HepG2 (cell line): ENCODE measurements at regions not wholly inside any gene's neighbourhood (a gene's known extent, or its start where the extent isn't known, plus 50 kb on each side); places are given as distances from the start of the nearest gene placed in this dataset.

Experiments used
- ATAC-seq: fragments of 200-7000 bp; cut with Tn5 transposase; 3 replicates; pipeline ENCODE4 v1.9.1; 2020; ENCODE audit warnings: mild to moderate bottlenecking, moderate library complexity
- BruUV-seq: library from RNA; stranded (reverse); fragments of 400-500 nt; replicated peaks from 2 replicates; lab custom pipeline; 2021; lab: Mats Ljungman, UMichigan
- CTCF ChIA-PET: fragments of 300-600 bp; formaldehyde crosslinking; extraction: SDS; loops from one replicate; lab custom pipeline; 2021; ENCODE audit warnings: low total read pairs, inconsistent platforms, low intra/inter-chr PET ratio; lab: Yijun Ruan, JAX
- POLR2A ChIA-PET: fragments of 350-600 bp; sonication (Branson Sonifier 250); formaldehyde crosslinking; loops from one replicate; lab custom pipeline; 2020; ENCODE audit warnings: antibody characterized with exemption, inconsistent platforms; lab: Yijun Ruan, JAX
- DNase-seq: peaks from one replicate; pipeline ENCODE4 v3.0.0-alpha.2; 2015; ENCODE audit warnings: low spot score
- FAIRE-seq: peaks from 3 replicates; lab custom pipeline; 2011; peaks lifted over from hg19 to GRCh38; lab: Jason Lieb, UNC
- H2AFZ ChIP-seq: one replicate; pipeline ENCODE4 v1.6.1; 2011; ENCODE audit warnings: low read length, inconsistent platforms
- H3K27ac ChIP-seq: fragments of 300-600 bp; 3 replicates; pipeline ENCODE4 v1.8.0; 2011; ENCODE audit warnings: mixed run types, mild to moderate bottlenecking, mixed read lengths, low read length, inconsistent platforms; ENCODE audit not compliant: insufficient read depth; ENCODE audit errors: extremely low read length
- H3K27me3 ChIP-seq, 2 experiments: fragments of 200-600 bp in 1 of 2; 2 replicates in 1 of 2; 3 replicates in 1 of 2; pipeline versions ENCODE4 v1.6.0 to v1.8.0; 2011; ENCODE audit warnings: low read length in 2 of 2, mild to moderate bottlenecking in 2 of 2, moderate library complexity in 2 of 2, inconsistent platforms in 1 of 2; ENCODE audit not compliant: insufficient read depth in 2 of 2, control insufficient read depth in 1 of 2
- H3K36me3 ChIP-seq, 2 experiments: fragments of 200-600 bp in 1 of 2; replicated peaks in 1 of 2; 2 replicates in 1 of 2; 3 replicates in 1 of 2; pipeline versions ENCODE4 v1.5.1 to v1.8.0; 2011; ENCODE audit warnings: low read length in 2 of 2, inconsistent platforms in 1 of 2; ENCODE audit not compliant: insufficient read depth in 2 of 2, control insufficient read depth in 1 of 2
- H3K4me1 ChIP-seq: 2 replicates; pipeline ENCODE4 v1.5.1; 2012; ENCODE audit warnings: low read length, inconsistent platforms; ENCODE audit not compliant: insufficient read depth
- H3K4me2 ChIP-seq: 2 replicates; pipeline ENCODE4 v1.6.0; 2011; ENCODE audit warnings: low read depth, low read length, inconsistent platforms
- H3K4me3 ChIP-seq, 3 experiments: fragments of 200-600 bp in 1 of 3; sonication (generic), shearing (Covaris generic) in 1 of 3; replicated peaks in 1 of 3; 2 replicates each; pipeline ENCODE4 v1.5.1; 2011 to 2016; ENCODE audit warnings: low read length in 3 of 3, inconsistent platforms in 2 of 3, low read depth in 2 of 3, mild to moderate bottlenecking in 2 of 3, control low read depth in 1 of 3, mixed read lengths in 1 of 3; ENCODE audit not compliant: insufficient read depth in 1 of 3
- H3K79me2 ChIP-seq: one replicate; pipeline ENCODE4 v1.6.1; 2011; ENCODE audit warnings: low read length, inconsistent platforms; ENCODE audit not compliant: insufficient read depth
- H3K9ac ChIP-seq: 2 replicates; pipeline ENCODE4 v1.6.0; 2011; ENCODE audit warnings: mild to moderate bottlenecking, low read depth, low read length, inconsistent platforms; ENCODE audit not compliant: insufficient read depth
- H3K9me3 ChIP-seq: 2 replicates; pipeline ENCODE4 v1.5.1; 2012; ENCODE audit warnings: mild to moderate bottlenecking, low read length
- H4K20me1 ChIP-seq: 2 replicates; pipeline ENCODE4 v1.6.0; 2011; ENCODE audit warnings: inconsistent platforms, mild to moderate bottlenecking, low read length, moderate library complexity; ENCODE audit not compliant: insufficient read depth
- CENPT ChIP-seq: sonication (generic); formaldehyde crosslinking; IDR thresholded peaks from 2 replicates; pipeline ENCODE4 v1.8.0; 2022; ENCODE audit warnings: low read depth, mild to moderate bottlenecking, moderate library complexity, missing genetic modification reagents
- FIP1L1 ChIP-seq: fragments of 200-400 bp; formaldehyde crosslinking; IDR thresholded peaks from 2 replicates; pipeline ENCODE4 v1.6.1; 2018; ENCODE audit warnings: low read depth, mild to moderate bottlenecking, low read length, moderate library complexity, borderline replicate concordance; ENCODE audit not compliant: insufficient read depth
- HMGA1 ChIP-seq: sonication (generic); formaldehyde crosslinking; conservative IDR thresholded peaks from 2 replicates; pipeline ENCODE4 v1.4.0; 2020; ENCODE audit warnings: missing genetic modification reagents
- IKZF5 ChIP-seq: IDR thresholded peaks from 2 replicates; pipeline ENCODE4 v1.6.1; 2018; ENCODE audit warnings: missing genetic modification reagents, mild to moderate bottlenecking, missing compliant biosample characterization
- IRF1 ChIP-seq: sonication (generic); formaldehyde crosslinking; IDR thresholded peaks from 2 replicates; pipeline ENCODE4 v1.4.0; 2020; ENCODE audit warnings: low read depth, mild to moderate bottlenecking, missing genetic modification reagents
- JUND ChIP-seq: sonication (generic); formaldehyde crosslinking; IDR thresholded peaks from 2 replicates; pipeline ENCODE4 v1.8.0; 2022; ENCODE audit warnings: mild to moderate bottlenecking, missing genetic modification reagents
- MXD3 ChIP-seq: IDR thresholded peaks from 2 replicates; pipeline ENCODE4 v1.6.1; 2016; ENCODE audit warnings: mild to moderate bottlenecking, missing biosample characterization, missing genetic modification reagents
- SP140L ChIP-seq: sonication (generic); formaldehyde crosslinking; IDR thresholded peaks from 2 replicates; pipeline ENCODE4 v1.4.0; 2020; ENCODE audit warnings: missing genetic modification reagents, borderline replicate concordance
- SP5 ChIP-seq: IDR thresholded peaks from 2 replicates; pipeline ENCODE4 v1.6.1; 2016; ENCODE audit warnings: low read depth, borderline replicate concordance
- SPEN ChIP-seq: sonication (generic); formaldehyde crosslinking; IDR thresholded peaks from 2 replicates; pipeline ENCODE4 v1.5.1; 2020; ENCODE audit warnings: low read depth, mild to moderate bottlenecking, missing genetic modification reagents
- SRSF1 ChIP-seq: fragments of 200-400 bp; formaldehyde crosslinking; optimal IDR thresholded peaks from 2 replicates; pipeline ENCODE3; 2017; ENCODE audit warnings: mild to moderate bottlenecking, low read depth, low read length, moderate library complexity
- ZBTB46 ChIP-seq: sonication (generic); formaldehyde crosslinking; IDR thresholded peaks from 2 replicates; pipeline ENCODE4 v1.4.0; 2020; ENCODE audit warnings: mild to moderate bottlenecking, missing genetic modification reagents, borderline replicate concordance
- ZMYM2 ChIP-seq: sonication (generic); formaldehyde crosslinking; IDR thresholded peaks from 2 replicates; pipeline ENCODE4 v1.8.0; 2022; ENCODE audit warnings: mild to moderate bottlenecking, missing genetic modification reagents
- ZNF30 ChIP-seq: sonication (generic); formaldehyde crosslinking; IDR thresholded peaks from 2 replicates; pipeline ENCODE4 v1.5.0; 2020; ENCODE audit warnings: mild to moderate bottlenecking, missing genetic modification reagents
- ZNF441 ChIP-seq: sonication (generic); formaldehyde crosslinking; IDR thresholded peaks from 2 replicates; pipeline ENCODE4 v1.7.0; 2021; ENCODE audit warnings: missing genetic modification reagents, borderline replicate concordance
- ZSCAN21 ChIP-seq: sonication (generic); formaldehyde crosslinking; IDR thresholded peaks from 2 replicates; pipeline ENCODE4 v1.8.0; 2022; ENCODE audit warnings: mild to moderate bottlenecking, missing genetic modification reagents, moderate library complexity, borderline replicate concordance
- WGBS: methylation state at CpG from one replicate; pipeline ENCODE4 v1.1.6; 2017; ENCODE audit warnings: low lambda C conversion rate; 5-methylcytosine and 5-hydroxymethylcytosine counted together
- in situ Hi-C: cut with HindIII; loops from 2 replicates; pipeline ENCODE4 v1.10.0; 2017; ENCODE audit warnings: low pct_unique_long_range_greater_than_20kb; ENCODE audit not compliant: extremely low pct_ligation_motif_present
- intact Hi-C: fragments of 100-400 bp; cut with micrococcal nuclease; formaldehyde crosslinking; loops from one replicate; pipeline ENCODE4 v1.10.0; 2022; ENCODE audit not compliant: unreplicated experiment

GRCh38 chr17:70716551-70716950 is 547.2 kb downstream of the KCNJ2 start:
- no peak for ATAC-seq
- CTCF ChIA-PET = no interaction called here
- POLR2A ChIA-PET = no interaction called here

GRCh38 chr17:70717042-70717441 is 547.7 kb downstream of the KCNJ2 start:
- Histone ChIP-seq H3K79me2 (no peaks in the 10 kb centered on the region), H3K9me3 (peaks cover 5% of the 10 kb centered on the region; the same call in 1 of the 2 replicates), H3K4me3 (no peak overlapping the region), H3K27ac (no peak overlapping the region), H4K20me1 (no peaks in the 10 kb centered on the region), H3K9ac (no peak overlapping the region), H3K36me3 (no peaks in the 10 kb centered on the region), H3K27me3 (no peaks in the 10 kb centered on the region), H3K4me2 (no peak overlapping the region), H2AFZ (no peak overlapping the region), H3K4me1 (no peaks in the 10 kb centered on the region)
- no peak for DNase-seq
- no peak for FAIRE-seq
- BruUV-seq = no TSS peak
- TF ChIP-seq FIP1L1 (no peak), SP5 (CRISPR knock-in tag) (no peak), ZBTB46 (no peak), IKZF5 (CRISPR knock-in tag) (no peak), ZNF441 (CRISPR knock-in tag) (no peak), HMGA1 (CRISPR knock-in tag) (no peak)
- in situ Hi-C loops (no loop called here), intact Hi-C loops (no loop called here)
- POLR2A ChIA-PET = no interaction called here
- WGBS = 0% methylated on average over 1 of the region's 1 CpG
- CTCF ChIA-PET = no interaction called here
- no peak for ATAC-seq

More at GRCh38 chr17:70716551-70716950, 547.2 kb downstream of the KCNJ2 start:
- no TSS peak for BruUV-seq
- Histone ChIP-seq H3K36me3 (no peaks in the 10 kb centered on the region), H4K20me1 (no peaks in the 10 kb centered on the region), H3K4me2 (no peak overlapping the region), H3K9ac (no peak overlapping the region), H3K27ac (no peak overlapping the region), H3K9me3 (peaks cover 5% of the 10 kb centered on the region; the same call in 1 of the 2 replicates), H2AFZ (no peak overlapping the region), H3K79me2 (no peaks in the 10 kb centered on the region), H3K27me3 (no peaks in the 10 kb centered on the region), H3K4me3 (no peak overlapping the region), H3K4me1 (no peaks in the 10 kb centered on the region)
- no peak for DNase-seq
- in situ Hi-C loops (no loop called here), intact Hi-C loops (no loop called here)
- no peak for FAIRE-seq
- WGBS = 4% methylated on average over 3 of the region's 3 CpGs
- TF ChIP-seq JUND (no peak), MXD3 (CRISPR knock-in tag) (no peak), ZNF30 (CRISPR knock-in tag) (no peak), ZMYM2 (CRISPR knock-in tag) (no peak), ZSCAN21 (no peak), CENPT (CRISPR knock-in tag) (no peak), SRSF1 (no peak), IRF1 (CRISPR knock-in tag) (no peak), SPEN (CRISPR knock-in tag) (no peak), SP140L (CRISPR knock-in tag) (no peak)
